Endothelial cell of umbilical vein (primary cell): ENCODE measurements at regions not wholly inside any gene's neighbourhood (a gene's known extent, or its start where the extent isn't known, plus 50 kb on each side); places are given as distances from the start of the nearest gene placed in this dataset.

Experiments used
- BruUV-seq: library from RNA; stranded (reverse); fragments of 400-500 nt; replicated peaks from 2 replicates; lab custom pipeline; 2021; lab: Mats Ljungman, UMichigan
- CTCF ChIA-PET: fragments of 300-600, 350-600 bp; sonication (Branson Sonifier 250); formaldehyde crosslinking; loops from one replicate; lab custom pipeline; 2021; ENCODE audit warnings: antibody characterized with exemption, inconsistent platforms; lab: Charles Lee
- POLR2A ChIA-PET: fragments of 300-600, 350-600 bp; sonication (Branson Sonifier 250); formaldehyde crosslinking; loops from one replicate; lab custom pipeline; 2021; ENCODE audit warnings: antibody characterized with exemption, inconsistent platforms; lab: Charles Lee
- DNase-seq: peaks from one replicate; pipeline ENCODE4 v3.0.0-alpha.2; 2011; ENCODE audit warnings: low read depth, low spot score
- FAIRE-seq: peaks from 2 replicates; lab custom pipeline; 2011; peaks lifted over from hg19 to GRCh38; lab: Jason Lieb, UNC
- H2AFZ ChIP-seq: 2 replicates; pipeline ENCODE4 v1.6.0; 2012; ENCODE audit warnings: low read depth, low read length, control low read depth, inconsistent platforms
- H3K27ac ChIP-seq: 2 replicates; pipeline ENCODE4 v1.5.1; 2011; ENCODE audit warnings: low read depth, mild to moderate bottlenecking, control low read depth, low read length, moderate library complexity; ENCODE audit not compliant: insufficient read depth
- H3K27me3 ChIP-seq, 2 experiments: 2 replicates each; pipeline versions ENCODE4 v1.6.0 to v1.6.1; 2011; ENCODE audit warnings: low read length in 2 of 2, mixed read lengths in 1 of 2; ENCODE audit not compliant: control insufficient read depth in 2 of 2, insufficient read depth in 2 of 2
- H3K36me3 ChIP-seq, 2 experiments: 2 replicates in 1 of 2; 3 replicates in 1 of 2; pipeline ENCODE4 v1.5.1; 2011; ENCODE audit warnings: low read length in 2 of 2, mild to moderate bottlenecking in 1 of 2, moderate library complexity in 1 of 2; ENCODE audit not compliant: control insufficient read depth in 2 of 2, insufficient read depth in 2 of 2; ENCODE audit errors: extremely low read depth in 1 of 2
- H3K4me1 ChIP-seq: 3 replicates; pipeline ENCODE4 v1.5.1; 2011; ENCODE audit warnings: mild to moderate bottlenecking, low read length; ENCODE audit not compliant: control insufficient read depth, insufficient read depth; ENCODE audit errors: extremely low read depth
- H3K4me2 ChIP-seq: 2 replicates; pipeline ENCODE4 v1.6.1; 2011; ENCODE audit warnings: low read length, control low read depth, mixed read lengths; ENCODE audit not compliant: insufficient read depth
- H3K4me3 ChIP-seq, 3 experiments: fragments of 200-600 bp in 1 of 3; sonication (generic), shearing (Covaris generic) in 1 of 3; replicated peaks in 1 of 3; 2 replicates each; pipeline ENCODE4 v1.5.1; 2011 to 2016; ENCODE audit warnings: control low read depth in 3 of 3, low read length in 3 of 3, mild to moderate bottlenecking in 2 of 3, inconsistent platforms in 1 of 3, low read depth in 1 of 3, moderate library complexity in 1 of 3; ENCODE audit not compliant: insufficient read depth in 1 of 3
- H3K79me2 ChIP-seq: 2 replicates; pipeline ENCODE4 v1.6.0; 2012; ENCODE audit warnings: low read length, inconsistent platforms; ENCODE audit not compliant: control insufficient read depth, insufficient read depth
- H3K9ac ChIP-seq: replicated peaks from 2 replicates; pipeline ENCODE3; 2011; ENCODE audit warnings: low read length, control low read depth; ENCODE audit not compliant: insufficient read depth; ENCODE audit errors: extremely low read depth
- H3K9me1 ChIP-seq: replicated peaks from 3 replicates; pipeline ENCODE4 v1.6.0; 2011; ENCODE audit warnings: mild to moderate bottlenecking, low read length; ENCODE audit not compliant: control insufficient read depth, insufficient read depth; ENCODE audit errors: extremely low read depth
- H3K9me3 ChIP-seq: replicated peaks from 2 replicates; pipeline ENCODE4 v1.5.1; 2012; ENCODE audit warnings: low read length, inconsistent platforms; ENCODE audit not compliant: control insufficient read depth, insufficient read depth
- H4K20me1 ChIP-seq: replicated peaks from 2 replicates; pipeline ENCODE3; 2011; ENCODE audit warnings: mild to moderate bottlenecking, low read length; ENCODE audit not compliant: control insufficient read depth, insufficient read depth; ENCODE audit errors: extremely low read depth
- CTCF ChIP-seq, 2 donors: IDR thresholded peaks; 1 replicate in 1 of 2; 2 replicates in 1 of 2; pipeline ENCODE4 v1.5.1; 2011; ENCODE audit warnings: low read length in 2 of 2, mild to moderate bottlenecking in 2 of 2, moderate library complexity in 2 of 2, control low read depth in 1 of 2, inconsistent platforms in 1 of 2, low read depth in 1 of 2; ENCODE audit not compliant: insufficient read depth in 1 of 2; ENCODE audit errors: extremely low read depth in 1 of 2
- EZH2 ChIP-seq: IDR thresholded peaks from 2 replicates; pipeline ENCODE4 v1.6.1; 2012; ENCODE audit warnings: borderline replicate concordance, low read depth, mild to moderate bottlenecking, moderate library complexity, low read length, inconsistent platforms; ENCODE audit not compliant: severe bottlenecking
- FOS ChIP-seq: IDR thresholded peaks from 2 replicates; pipeline ENCODE4 v1.6.1; 2011; ENCODE audit warnings: mild to moderate bottlenecking, low read length, moderate library complexity, borderline replicate concordance; ENCODE audit not compliant: insufficient read depth
- GATA2 ChIP-seq: IDR thresholded peaks from 2 replicates; pipeline ENCODE4 v1.7.0; 2011; ENCODE audit warnings: low read depth, mild to moderate bottlenecking, moderate library complexity, mixed read lengths, low read length; ENCODE audit not compliant: insufficient read length, insufficient read depth
- JUN ChIP-seq: IDR thresholded peaks from 2 replicates; pipeline ENCODE4 v1.6.1; 2011; ENCODE audit warnings: borderline replicate concordance, low read depth; ENCODE audit not compliant: insufficient read length, insufficient read depth
- MAX ChIP-seq: IDR thresholded peaks from 2 replicates; pipeline ENCODE4 v1.6.1; 2011; ENCODE audit not compliant: insufficient read depth, insufficient read length
- MYC ChIP-seq: IDR thresholded peaks from one replicate; pipeline ENCODE4 v1.6.1; 2011; ENCODE audit warnings: mild to moderate bottlenecking, low read depth, low read length
- POLR2A ChIP-seq: IDR thresholded peaks from 2 replicates; pipeline ENCODE4 v1.6.1; 2012; ENCODE audit warnings: low read depth, mild to moderate bottlenecking, control low read depth, low read length
- POLR2AphosphoS5 ChIP-seq: IDR thresholded peaks from 2 replicates; pipeline ENCODE4 v1.6.1; 2012; ENCODE audit warnings: low read depth, mild to moderate bottlenecking, control low read depth, low read length, moderate library complexity; ENCODE audit not compliant: insufficient read depth
- dilution Hi-C: fragments of 300-500 bp; cut with MboI; formaldehyde crosslinking; loops from one replicate; pipeline ENCODE4 v1.15.0; 2019; ENCODE audit warnings: low sequenced_read_pairs; ENCODE audit not compliant: extremely low pct_ligation_motif_present
- intact Hi-C: fragments of 100-400 bp; cut with micrococcal nuclease; formaldehyde crosslinking; loops from one replicate; pipeline ENCODE4 v1.10.0; 2022

- Histone ChIP-seq H2AFZ (no peak overlapping the region), H3K27ac (no peak overlapping the region), H3K9ac (no peak overlapping the region), H3K4me3 (no peak overlapping the region), H3K79me2 (no peaks in the 10 kb centered on the region), H3K36me3 (no peaks in the 10 kb centered on the region), H3K27me3 (peaks cover 0 to 3% of the 10 kb centered on the region in 2 experiments), H4K20me1 (no peaks in the 10 kb centered on the region), H3K4me2 (no peak overlapping the region), H3K9me3 (no peaks in the 10 kb centered on the region), H3K4me1 (no peaks in the 10 kb centered on the region), H3K9me1 (no peaks in the 10 kb centered on the region)
- TF ChIP-seq MYC = no peak
- no peak for TF ChIP-seq FOS
- TF ChIP-seq MAX = no peak
- no peak for TF ChIP-seq GATA2
- TF ChIP-seq JUN = no peak
- no peak for TF ChIP-seq EZH2
- no peak for TF ChIP-seq CTCF (IDR thresholded peaks at IDR 0.05; ENCODE audit: extremely low read depth in 1 of 2, insufficient read depth in 1 of 2, low read depth in 1 of 2, low read length in 2 of 2)
- no peak for TF ChIP-seq POLR2A
- no peak for TF ChIP-seq POLR2AphosphoS5
- FAIRE-seq (no peak), DNase-seq (no peak)
- no TSS peak for BruUV-seq
- CTCF ChIA-PET = interaction anchor here (1.0 to 2.0 kb wide), 2 partner anchors 9 to 11 kb away, joined by 3 to 5 read pairs; no protein-coding TSS in a partner anchor
- POLR2A ChIA-PET = no interaction called here
- intact Hi-C loops (no loop called here), dilution Hi-C loops (no loop called here)
These were observed 102.0 kb upstream of the CDH5 start for GRCh38 chr16:66264311-66265047.
